ENCODE measurements at regions not wholly inside any gene's neighbourhood (a gene's known extent, or its start where the extent isn't known, plus 50 kb on each side); places are given as distances from the start of the nearest gene placed in this dataset.

DNA sequence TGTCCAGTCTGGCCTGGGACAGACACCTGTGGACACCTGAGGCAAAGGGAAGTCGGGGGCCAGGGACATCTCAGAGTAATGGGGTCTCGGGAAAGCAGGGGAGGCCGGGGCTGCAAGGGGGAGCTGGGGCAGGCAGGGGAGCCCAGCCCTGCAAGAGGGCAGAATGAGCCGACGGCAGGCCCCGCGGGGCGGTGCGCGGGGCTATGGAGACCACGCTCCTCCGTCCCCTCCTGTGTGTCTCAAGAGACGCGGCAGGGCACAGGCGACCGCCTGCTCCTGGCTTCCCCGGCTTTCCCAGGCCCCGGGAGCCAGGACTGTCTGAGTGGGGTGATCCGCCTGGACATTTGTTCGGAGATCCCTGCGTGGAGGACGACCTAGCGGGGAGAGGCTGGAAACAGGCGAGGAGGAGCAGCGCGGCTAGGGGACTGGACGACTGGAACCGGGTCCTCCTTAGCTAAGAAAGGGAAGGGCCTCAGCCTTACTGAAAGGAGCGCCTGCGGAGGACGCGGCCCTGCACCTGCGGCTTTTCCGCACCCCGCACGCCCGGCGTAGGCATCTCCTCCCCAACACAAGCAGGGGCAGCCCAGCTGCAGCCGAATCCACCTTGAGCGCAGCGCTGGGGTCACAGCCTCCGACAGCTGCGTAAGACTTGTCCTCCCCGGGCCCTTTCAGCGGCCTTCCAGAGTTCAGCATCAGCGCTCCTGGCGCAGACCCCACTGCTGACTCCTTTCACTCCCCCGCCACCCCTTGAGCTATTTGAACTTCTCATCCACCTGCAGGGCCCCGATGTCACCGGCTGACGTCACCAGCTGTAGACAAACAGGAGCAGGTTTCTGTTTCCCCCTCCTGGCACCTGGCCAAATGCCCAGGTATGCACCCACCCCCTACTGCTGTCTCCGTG, 176.4 kb downstream of the ZNF248 start:
- no peak for ATAC-seq
- H3K4me3 Mint-ChIP-seq, result no peak overlapping the region
- no peaks in the 10 kb centered on the region for H3K4me1 Mint-ChIP-seq (ENCODE audit: low read depth)
- POLR2A ChIA-PET, result interaction anchor here (0.6 kb wide), 1 partner anchor 9 kb away, joined by 3 read pairs; no protein-coding TSS in a partner anchor
- H3K36me3 Mint-ChIP-seq (ENCODE audit: low read depth), result no peaks in the 10 kb centered on the region
- no peaks in the 10 kb centered on the region for H3K27me3 Mint-ChIP-seq (ENCODE audit: low read depth)
- peaks cover 29% of the 10 kb centered on the region for H3K9me3 Mint-ChIP-seq (ENCODE audit: insufficient read depth)
- no peak overlapping the region for H3K27ac Mint-ChIP-seq
- no peak for DNase-seq
- CTCF ChIA-PET, result no interaction called here

DNA sequence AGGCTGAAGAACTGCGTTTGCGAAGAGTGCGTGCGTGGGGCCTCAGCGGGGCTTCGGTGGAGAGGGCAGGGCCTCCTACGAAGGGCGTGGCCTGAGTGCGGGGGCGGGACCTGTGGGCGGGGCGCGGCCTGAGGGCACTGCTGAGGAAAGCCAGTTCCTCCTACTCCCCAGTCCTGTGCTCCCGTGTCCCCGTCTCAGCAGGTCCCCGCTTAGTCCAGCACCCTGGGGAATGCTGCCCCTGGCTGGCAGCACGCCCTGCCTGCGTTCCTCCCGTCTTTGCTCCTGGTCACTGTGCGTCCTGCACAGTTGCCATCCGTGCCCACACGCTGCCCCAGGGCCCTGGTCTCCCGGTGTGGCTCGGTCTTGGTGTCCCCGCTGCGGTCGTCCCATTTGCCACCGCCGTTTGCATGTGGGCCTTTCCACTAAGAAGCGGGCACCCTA, 177.1 kb downstream of the ZNF248 start:
- Mint-ChIP-seq H3K36me3 (ENCODE audit: low read depth) (no peaks in the 10 kb centered on the region), H3K27ac (no peak overlapping the region), H3K4me3 (no peak overlapping the region), H3K4me1 (ENCODE audit: low read depth) (no peaks in the 10 kb centered on the region), H3K27me3 (ENCODE audit: low read depth) (no peaks in the 10 kb centered on the region), H3K9me3 (ENCODE audit: insufficient read depth) (peaks cover 26% of the 10 kb centered on the region)
- DNase-seq (no peak), ATAC-seq (no peak)
- ChIA-PET CTCF (no interaction called here), POLR2A (no interaction called here)

DNA sequence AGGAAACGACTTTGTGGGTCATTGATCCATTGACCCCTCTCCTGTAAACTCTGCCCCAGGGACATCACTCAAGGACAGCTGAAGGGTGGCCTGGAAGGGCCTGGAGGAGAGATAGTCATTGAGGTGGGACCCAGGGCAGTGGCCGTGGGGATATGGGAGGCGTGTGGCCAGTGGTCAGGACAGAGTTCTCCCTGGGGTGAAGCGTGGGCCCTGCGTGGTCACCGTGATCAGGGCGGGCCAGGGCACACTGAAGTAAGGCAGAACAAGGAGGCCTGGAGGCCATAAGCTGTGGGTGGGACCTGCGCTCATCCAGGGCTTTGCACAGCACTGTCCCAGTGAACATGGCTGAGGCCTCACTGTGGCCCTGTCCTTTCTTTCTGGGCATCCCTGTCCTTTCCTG, 177.9 kb downstream of the ZNF248 start:
- no peak for DNase-seq
- Mint-ChIP-seq H3K27ac (no peak overlapping the region), H3K27me3 (ENCODE audit: low read depth) (no peaks in the 10 kb centered on the region), H3K4me3 (no peak overlapping the region), H3K4me1 (ENCODE audit: low read depth) (no peaks in the 10 kb centered on the region), H3K9me3 (ENCODE audit: insufficient read depth) (peaks cover 24% of the 10 kb centered on the region), H3K36me3 (ENCODE audit: low read depth) (no peaks in the 10 kb centered on the region)
- CTCF ChIA-PET, result no interaction called here
- ATAC-seq, result no peak
- POLR2A ChIA-PET, result no interaction called here

DNA sequence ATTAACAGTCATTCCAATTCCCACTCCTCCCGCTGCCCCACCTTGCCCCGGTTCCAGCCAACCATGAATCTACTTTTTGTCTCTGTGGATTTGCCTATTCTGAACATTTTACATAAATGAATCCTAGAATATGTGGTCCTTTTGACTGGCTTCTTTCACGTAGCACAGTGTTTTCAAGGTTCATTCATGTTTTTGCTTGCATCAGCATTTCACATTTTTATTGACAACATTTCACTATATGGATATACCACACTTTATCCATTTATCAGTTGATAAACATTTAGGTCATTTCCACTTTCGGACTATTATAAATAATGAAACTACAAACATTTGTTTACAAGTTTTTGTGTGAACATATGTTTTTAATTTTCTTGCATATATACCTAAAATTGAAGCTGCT, 182.0 kb downstream of the ZNF248 start:
- ATAC-seq, result no peak
- Mint-ChIP-seq H3K36me3 (ENCODE audit: low read depth) (no peaks in the 10 kb centered on the region), H3K4me3 (no peak overlapping the region), H3K27me3 (ENCODE audit: low read depth) (no peaks in the 10 kb centered on the region), H3K27ac (no peak overlapping the region), H3K4me1 (ENCODE audit: low read depth) (no peaks in the 10 kb centered on the region), H3K9me3 (ENCODE audit: insufficient read depth) (peaks cover 20% of the 10 kb centered on the region)
- no peak for DNase-seq
- ChIA-PET CTCF (no interaction called here), POLR2A (no interaction called here)

DNA sequence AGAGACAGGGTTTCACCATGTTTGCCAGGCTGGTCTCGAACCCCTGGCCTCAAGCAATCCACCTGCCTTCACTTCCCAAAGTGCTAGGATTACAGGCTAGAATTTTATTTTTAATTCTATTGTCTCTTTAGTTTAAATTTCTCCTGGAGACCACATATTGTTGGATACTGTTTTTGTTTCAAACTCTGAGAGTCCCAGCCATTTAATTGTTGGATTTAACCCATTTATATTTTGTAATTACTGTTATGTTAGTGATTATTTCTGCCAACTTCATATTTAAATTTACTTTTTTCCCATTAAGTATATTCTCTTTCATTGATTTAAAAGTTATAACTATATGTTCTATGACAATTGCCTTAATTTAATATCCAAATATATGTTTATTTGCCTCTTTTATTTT, 185.6 kb downstream of the ZNF248 start:
- Mint-ChIP-seq H3K9me3 (ENCODE audit: insufficient read depth) (peaks cover 20% of the 10 kb centered on the region), H3K4me1 (ENCODE audit: low read depth) (no peaks in the 10 kb centered on the region), H3K27ac (no peak overlapping the region), H3K27me3 (ENCODE audit: low read depth) (no peaks in the 10 kb centered on the region), H3K4me3 (no peak overlapping the region), H3K36me3 (ENCODE audit: low read depth) (no peaks in the 10 kb centered on the region)
- CTCF ChIA-PET, result no interaction called here
- DNase-seq (no peak), ATAC-seq (no peak)
- POLR2A ChIA-PET, result no interaction called here

DNA sequence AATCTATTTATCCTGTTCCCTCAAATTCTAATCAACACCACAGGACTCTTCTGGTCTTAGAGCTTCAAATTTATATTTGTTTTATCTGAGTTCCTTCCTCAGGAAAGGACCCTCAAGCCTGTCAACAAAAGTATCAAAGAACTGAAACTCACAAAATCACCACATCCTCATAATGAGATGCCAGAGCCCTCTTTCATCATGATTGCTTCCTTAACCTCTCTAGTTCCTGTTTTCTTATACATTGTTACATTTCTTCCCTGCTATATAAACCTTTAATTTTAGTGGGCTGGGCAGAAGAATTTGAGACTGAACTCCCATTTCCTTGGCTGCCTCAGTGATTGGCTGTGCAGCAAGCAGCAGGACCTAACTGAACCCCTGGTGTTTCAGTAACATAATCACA, 189.7 kb downstream of the ZNF248 start:
- ATAC-seq (no peak), DNase-seq (no peak)
- ChIA-PET CTCF (no interaction called here), POLR2A (no interaction called here)
- no peaks in the 10 kb centered on the region for H3K36me3 Mint-ChIP-seq (ENCODE audit: low read depth)
- H3K9me3 Mint-ChIP-seq (ENCODE audit: insufficient read depth), result peaks cover 24% of the 10 kb centered on the region
- no peaks in the 10 kb centered on the region for H3K4me1 Mint-ChIP-seq (ENCODE audit: low read depth)
- H3K27ac Mint-ChIP-seq, result no peak overlapping the region
- H3K4me3 Mint-ChIP-seq, result no peak overlapping the region
- H3K27me3 Mint-ChIP-seq (ENCODE audit: low read depth), result no peaks in the 10 kb centered on the region

DNA sequence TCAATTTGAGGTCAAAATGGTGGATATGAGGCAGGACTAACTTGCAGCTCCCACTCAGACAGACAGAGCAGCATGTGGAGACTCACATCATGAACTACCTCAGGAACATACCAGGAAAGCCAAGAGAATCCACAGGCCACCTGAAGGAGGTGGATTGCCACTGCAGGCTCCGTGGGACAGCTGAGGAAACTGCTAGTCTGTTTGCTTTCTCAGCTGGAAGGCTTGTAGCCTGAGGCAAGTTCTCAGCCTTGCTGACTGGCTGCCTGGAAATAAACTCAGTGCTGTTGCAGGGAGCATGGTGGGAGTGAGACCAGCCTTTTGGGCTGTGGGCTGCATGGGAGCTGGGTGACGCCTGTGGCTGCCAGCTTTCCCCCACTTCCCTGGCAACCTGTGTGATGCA, 202.9 kb downstream of the ZNF248 start:
- POLR2A ChIA-PET, result no interaction called here

DNA sequence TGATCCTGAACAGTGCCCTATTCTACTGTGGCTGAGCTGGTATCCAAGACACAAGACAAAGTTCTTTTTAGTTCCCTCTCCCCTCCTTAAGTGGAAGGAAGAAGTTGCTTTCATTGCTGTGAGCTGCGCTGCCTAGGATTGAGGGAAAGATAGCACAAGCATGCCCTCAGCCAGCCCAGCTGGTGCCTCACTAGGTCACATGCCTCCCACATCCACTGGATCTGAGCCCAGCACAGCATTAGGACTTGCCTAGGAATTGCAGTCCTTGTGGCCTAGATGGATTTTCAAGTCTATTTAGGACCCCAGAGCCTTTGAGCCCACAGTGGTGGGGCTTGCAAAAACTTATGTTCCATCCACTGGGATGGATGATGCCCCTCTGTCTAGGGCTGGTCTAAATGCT, 214.2 kb downstream of the ZNF248 start:
- no peak overlapping the region for H3K27ac Mint-ChIP-seq
- no peaks in the 10 kb centered on the region for H3K27me3 Mint-ChIP-seq (ENCODE audit: low read depth)
- POLR2A ChIA-PET, result no interaction called here
- no peaks in the 10 kb centered on the region for H3K4me1 Mint-ChIP-seq (ENCODE audit: low read depth)
- DNase-seq, result no peak
- no peak overlapping the region for H3K4me3 Mint-ChIP-seq
- CTCF ChIA-PET, result no interaction called here
- ATAC-seq, result no peak
- no peaks in the 10 kb centered on the region for H3K36me3 Mint-ChIP-seq (ENCODE audit: low read depth)
- peaks cover 21% of the 10 kb centered on the region for H3K9me3 Mint-ChIP-seq (ENCODE audit: insufficient read depth)

More for the DNA sequence above, 202.9 kb downstream of the ZNF248 start:
- Mint-ChIP-seq H3K4me3 (no peak overlapping the region), H3K4me1 (ENCODE audit: low read depth) (no peaks in the 10 kb centered on the region), H3K27ac (no peak overlapping the region), H3K27me3 (ENCODE audit: low read depth) (no peaks in the 10 kb centered on the region), H3K9me3 (ENCODE audit: insufficient read depth) (peaks cover 18% of the 10 kb centered on the region), H3K36me3 (ENCODE audit: low read depth) (no peaks in the 10 kb centered on the region)
- ATAC-seq (no peak), DNase-seq (no peak)
- CTCF ChIA-PET, result no interaction called here

DNA sequence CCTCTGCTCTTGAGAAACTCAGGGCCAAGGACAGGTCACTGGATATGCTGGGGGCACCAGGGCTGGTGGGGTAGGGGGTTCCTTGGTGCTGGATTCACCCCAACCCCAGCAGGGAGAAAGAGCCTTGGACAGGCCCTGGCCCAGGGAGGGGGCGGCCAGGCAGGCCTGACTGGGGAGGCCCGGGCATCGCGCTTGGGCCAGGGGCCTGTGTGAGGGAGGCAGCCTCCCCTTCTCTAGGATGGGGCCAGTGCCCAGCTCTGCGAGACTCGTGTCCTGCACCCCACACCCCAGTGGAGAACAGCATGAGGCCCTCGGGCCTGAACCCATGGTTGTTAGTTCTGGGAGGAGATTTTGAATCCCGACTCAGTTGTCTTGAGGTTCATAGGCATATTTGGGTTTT, 217.1 kb downstream of the ZNF248 start:
- no peak for ATAC-seq
- DNase-seq, result no peak
- peaks cover 31% of the 10 kb centered on the region for H3K9me3 Mint-ChIP-seq (ENCODE audit: insufficient read depth)
- no peaks in the 10 kb centered on the region for H3K27me3 Mint-ChIP-seq (ENCODE audit: low read depth)
- H3K27ac Mint-ChIP-seq, result no peak overlapping the region
- ChIA-PET CTCF (no interaction called here), POLR2A (no interaction called here)
- no peak overlapping the region for H3K4me3 Mint-ChIP-seq
- no peaks in the 10 kb centered on the region for H3K4me1 Mint-ChIP-seq (ENCODE audit: low read depth)
- no peaks in the 10 kb centered on the region for H3K36me3 Mint-ChIP-seq (ENCODE audit: low read depth)

DNA sequence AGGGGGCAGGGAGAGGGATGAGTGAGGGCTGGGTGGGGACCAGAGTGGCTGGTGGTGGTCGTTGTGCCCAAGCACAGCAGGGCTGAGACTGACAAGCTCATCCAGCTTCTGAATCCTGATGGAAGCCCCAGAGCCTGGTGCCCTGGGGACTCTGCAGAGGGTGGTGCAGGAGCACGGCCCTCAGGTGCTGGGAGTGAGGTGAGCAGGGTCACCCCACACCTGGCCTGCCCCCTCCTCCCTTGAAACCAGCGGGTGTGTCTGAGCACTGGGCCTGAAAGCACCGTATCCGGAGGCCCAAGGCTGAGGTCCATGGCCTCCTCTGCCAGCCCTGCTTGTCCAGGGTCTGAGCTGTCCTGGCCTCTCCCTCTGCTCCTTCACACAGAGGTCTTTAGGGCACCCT, 218.2 kb downstream of the ZNF248 start:
- Mint-ChIP-seq H3K4me3 (no peak overlapping the region), H3K27me3 (ENCODE audit: low read depth) (no peaks in the 10 kb centered on the region), H3K4me1 (ENCODE audit: low read depth) (no peaks in the 10 kb centered on the region), H3K36me3 (ENCODE audit: low read depth) (no peaks in the 10 kb centered on the region), H3K27ac (no peak overlapping the region), H3K9me3 (ENCODE audit: insufficient read depth) (peaks cover 31% of the 10 kb centered on the region)
- ATAC-seq, result no peak
- ChIA-PET POLR2A (no interaction called here), CTCF (no interaction called here)
- DNase-seq, result no peak

DNA sequence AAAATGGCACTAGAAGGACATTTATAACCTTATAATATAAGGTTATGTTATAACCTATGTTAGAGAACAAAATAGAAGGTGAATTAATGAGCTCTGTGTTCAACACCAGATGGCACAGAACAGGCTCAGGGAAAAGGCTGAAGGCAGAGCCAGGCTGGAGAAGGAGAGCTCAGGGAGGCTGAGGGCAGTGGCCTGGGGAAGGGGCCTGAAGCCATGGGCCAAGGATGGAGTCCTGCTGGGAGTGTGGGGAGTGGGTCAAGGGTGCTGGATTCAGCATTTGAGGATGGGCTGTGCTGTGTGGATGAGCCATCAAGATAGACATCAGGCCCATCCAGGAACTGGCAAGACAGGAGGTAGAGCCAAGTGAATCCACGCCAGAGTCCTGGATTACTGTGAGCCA, 218.8 kb downstream of the ZNF248 start:
- DNase-seq (no peak), ATAC-seq (no peak)
- no peak overlapping the region for H3K27ac Mint-ChIP-seq

DNA sequence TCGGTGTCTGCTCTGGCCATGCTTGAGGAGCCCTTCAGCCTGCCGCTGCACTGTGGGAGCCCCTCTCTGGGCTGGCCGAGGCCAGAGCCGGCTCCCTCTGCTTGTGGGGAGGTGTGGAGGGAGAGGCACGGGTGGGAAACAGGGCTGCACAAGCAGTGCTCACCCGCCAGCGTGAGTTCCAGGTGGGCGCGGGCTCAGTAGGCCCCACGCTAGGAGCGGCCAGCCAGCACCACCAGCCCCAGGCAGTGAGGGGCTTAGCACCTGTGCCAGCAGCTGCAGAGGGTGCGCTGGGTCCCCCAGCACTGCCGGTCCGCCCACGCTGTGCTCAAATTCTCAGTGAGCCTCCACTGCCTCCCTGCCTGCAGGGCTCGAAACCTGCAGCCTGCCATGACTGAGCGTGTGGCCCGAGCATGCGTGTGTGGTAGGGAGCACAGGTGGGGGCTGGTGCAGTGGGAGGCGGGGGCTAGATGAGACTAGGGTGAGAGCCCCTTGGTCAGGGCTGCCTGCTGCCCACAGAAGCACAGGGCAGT, 223.0 kb downstream of the ZNF248 start:
- DNase-seq, result no peak
- Mint-ChIP-seq H3K4me1 (ENCODE audit: low read depth) (no peaks in the 10 kb centered on the region), H3K27me3 (ENCODE audit: low read depth) (no peaks in the 10 kb centered on the region), H3K9me3 (ENCODE audit: insufficient read depth) (peaks cover 19% of the 10 kb centered on the region), H3K27ac (no peak overlapping the region), H3K4me3 (no peak overlapping the region), H3K36me3 (ENCODE audit: low read depth) (no peaks in the 10 kb centered on the region)
- no peak for ATAC-seq
- ChIA-PET POLR2A (no interaction called here), CTCF (no interaction called here)

More for the DNA sequence above, 218.8 kb downstream of the ZNF248 start:
- Mint-ChIP-seq H3K27me3 (ENCODE audit: low read depth) (no peaks in the 10 kb centered on the region), H3K9me3 (ENCODE audit: insufficient read depth) (peaks cover 27% of the 10 kb centered on the region), H3K4me1 (ENCODE audit: low read depth) (no peaks in the 10 kb centered on the region), H3K36me3 (ENCODE audit: low read depth) (no peaks in the 10 kb centered on the region), H3K4me3 (no peak overlapping the region)
- CTCF ChIA-PET, result no interaction called here
- POLR2A ChIA-PET, result no interaction called here

DNA sequence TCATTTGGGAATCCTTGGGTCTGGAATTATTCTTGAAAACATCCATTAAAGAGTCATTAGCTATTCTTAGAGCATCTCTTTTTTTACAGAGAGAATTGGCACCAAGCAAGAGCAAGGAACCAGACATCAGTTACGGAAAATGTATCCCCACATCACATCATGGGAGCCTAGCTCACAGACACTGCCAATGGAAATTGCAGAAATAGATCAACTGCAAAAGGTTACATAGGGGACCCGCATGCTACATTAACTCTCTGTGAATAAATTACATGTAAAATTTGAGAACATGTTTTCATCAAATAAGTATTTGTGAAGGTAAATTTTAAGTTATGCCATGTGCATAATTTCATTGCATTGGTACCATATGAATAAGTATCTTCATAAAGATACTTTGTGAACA, 224.8 kb downstream of the ZNF248 start:
- Mint-ChIP-seq H3K4me1 (ENCODE audit: low read depth) (no peaks in the 10 kb centered on the region), H3K36me3 (ENCODE audit: low read depth) (no peaks in the 10 kb centered on the region), H3K27ac (no peak overlapping the region), H3K27me3 (ENCODE audit: low read depth) (no peaks in the 10 kb centered on the region), H3K4me3 (no peak overlapping the region), H3K9me3 (ENCODE audit: insufficient read depth) (peaks cover 10% of the 10 kb centered on the region)
- CTCF ChIA-PET, result no interaction called here
- DNase-seq, result no peak
- POLR2A ChIA-PET, result no interaction called here
- ATAC-seq, result no peak
